ENCODE measurements at regions not wholly inside any gene's neighbourhood (a gene's known extent, or its start where the extent isn't known, plus 50 kb on each side); places are given as distances from the start of the nearest gene placed in this dataset.

DNA sequence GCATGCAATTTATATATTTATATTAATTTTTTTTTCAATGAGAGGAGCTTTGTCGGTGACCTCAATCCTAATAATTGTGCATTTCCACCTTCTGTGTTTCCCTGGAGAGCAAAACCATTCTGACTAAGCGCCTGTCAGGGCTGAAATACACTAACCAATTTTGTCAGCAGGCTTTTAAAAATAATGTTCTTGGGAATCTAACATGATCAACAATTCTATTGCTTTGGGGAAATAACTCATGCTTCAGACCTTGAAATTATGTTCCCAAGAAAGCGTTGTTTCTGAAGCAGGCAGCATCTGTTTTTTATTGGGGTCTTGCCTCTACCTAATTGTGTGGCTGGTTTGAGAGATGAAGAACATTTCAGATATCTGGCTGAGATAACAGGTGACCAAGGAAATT lies 129.1 kb upstream of the ALKAL2 start:
- Histone ChIP-seq H3K4me1 (no peaks in the 10 kb centered on the region), H3K4me3 (no peak overlapping the region), H3K27me3 (no peaks in the 10 kb centered on the region), H3K9me3 (no peaks in the 10 kb centered on the region), H3K36me3 (replicated peaks in 1 of 2; ENCODE audit: insufficient read depth in 1 of 2, low read depth in 2 of 2) (no peaks in the 10 kb centered on the region), H3K27ac (no peak overlapping the region)
- no peak for ATAC-seq
- 84 to 86% methylated on average over 3 of the region's 3 CpGs for WGBS, 2 donors
- no peak for DNase-seq
- intact Hi-C loops (cut with DNase I) = no loop called here
- TF ChIP-seq POLR2A (IDR thresholded peaks at IDR 0.05) = no peak
- TF ChIP-seq, protein P1, sequence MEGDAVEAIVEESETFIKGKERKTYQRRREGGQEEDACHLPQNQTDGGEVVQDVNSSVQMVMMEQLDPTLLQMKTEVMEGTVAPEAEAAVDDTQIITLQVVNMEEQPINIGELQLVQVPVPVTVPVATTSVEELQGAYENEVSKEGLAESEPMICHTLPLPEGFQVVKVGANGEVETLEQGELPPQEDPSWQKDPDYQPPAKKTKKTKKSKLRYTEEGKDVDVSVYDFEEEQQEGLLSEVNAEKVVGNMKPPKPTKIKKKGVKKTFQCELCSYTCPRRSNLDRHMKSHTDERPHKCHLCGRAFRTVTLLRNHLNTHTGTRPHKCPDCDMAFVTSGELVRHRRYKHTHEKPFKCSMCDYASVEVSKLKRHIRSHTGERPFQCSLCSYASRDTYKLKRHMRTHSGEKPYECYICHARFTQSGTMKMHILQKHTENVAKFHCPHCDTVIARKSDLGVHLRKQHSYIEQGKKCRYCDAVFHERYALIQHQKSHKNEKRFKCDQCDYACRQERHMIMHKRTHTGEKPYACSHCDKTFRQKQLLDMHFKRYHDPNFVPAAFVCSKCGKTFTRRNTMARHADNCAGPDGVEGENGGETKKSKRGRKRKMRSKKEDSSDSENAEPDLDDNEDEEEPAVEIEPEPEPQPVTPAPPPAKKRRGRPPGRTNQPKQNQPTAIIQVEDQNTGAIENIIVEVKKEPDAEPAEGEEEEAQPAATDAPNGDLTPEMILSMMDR (IDR thresholded peaks at IDR 0.05) = no peak

DNA sequence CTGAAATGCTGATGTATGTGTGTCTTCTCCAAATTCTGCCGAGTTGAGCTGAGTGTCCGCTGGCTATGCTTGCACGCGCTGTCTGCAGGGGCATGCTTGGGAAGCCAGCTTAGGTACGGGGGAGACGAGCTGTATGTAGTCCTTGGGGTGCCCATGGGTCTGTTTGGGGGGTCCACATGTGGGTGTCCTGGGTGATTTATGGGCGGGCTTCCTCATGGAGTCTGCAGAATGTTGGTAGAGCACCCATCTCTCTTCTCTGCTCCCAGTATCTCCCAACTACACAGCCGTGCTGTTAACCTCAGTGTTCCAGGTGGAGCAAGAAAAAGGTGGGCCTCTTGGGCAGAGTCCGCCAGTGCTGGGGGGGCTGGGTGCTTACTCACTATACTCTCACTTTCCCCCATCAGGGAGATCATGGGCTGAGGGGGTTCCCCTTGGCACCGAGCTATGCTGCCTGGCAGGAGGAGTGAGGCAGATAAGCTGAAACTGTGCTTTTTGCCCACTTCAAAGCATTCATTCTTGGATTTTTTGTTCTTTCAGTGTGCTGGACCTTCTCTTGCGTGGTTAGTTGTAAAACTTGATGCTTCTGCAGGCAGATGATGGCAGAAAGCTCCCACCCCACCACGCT lies 128.2 kb upstream of the ALKAL2 start:
- TF ChIP-seq, protein P1 (IDR thresholded peaks at IDR 0.05) = no peak
- TF ChIP-seq POLR2A (IDR thresholded peaks at IDR 0.05) = no peak
- no peaks in the 10 kb centered on the region for H3K36me3 ChIP-seq (replicated peaks in 1 of 2; ENCODE audit: insufficient read depth in 1 of 2, low read depth in 2 of 2)
- H3K4me1 ChIP-seq = no peaks in the 10 kb centered on the region
- ATAC-seq (no peak), DNase-seq (no peak)
- no peak overlapping the region for H3K27ac ChIP-seq
- no peak overlapping the region for H3K4me3 ChIP-seq
- WGBS, 2 donors = 73 to 79% methylated on average over 12 of the region's 12 CpGs
- intact Hi-C loops (cut with DNase I) = no loop called here
- no peaks in the 10 kb centered on the region for H3K27me3 ChIP-seq
- H3K9me3 ChIP-seq = no peaks in the 10 kb centered on the region

DNA sequence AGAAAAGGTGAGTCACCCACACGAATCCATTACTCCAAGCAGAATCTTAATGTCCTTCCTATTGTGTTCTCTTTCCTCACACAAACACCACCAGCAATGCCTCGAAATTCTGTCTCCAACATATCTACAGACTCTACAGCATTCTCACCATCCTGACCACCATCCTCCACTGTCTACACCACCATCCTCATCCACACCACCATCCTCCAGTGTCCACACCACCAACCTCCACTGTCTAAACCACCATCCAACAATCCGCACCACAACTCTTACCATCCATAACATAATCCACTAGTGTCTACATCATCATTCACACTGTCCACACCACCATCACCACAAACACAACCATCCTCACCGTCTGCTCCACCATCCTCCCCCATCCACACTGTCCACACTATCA lies 121.6 kb upstream of the ALKAL2 start:
- ATAC-seq (no peak), DNase-seq (no peak)
- 70 to 73% methylated on average over 4 of the region's 4 CpGs for WGBS, 2 donors
- H3K4me3 ChIP-seq = no peak overlapping the region
- TF ChIP-seq POLR2A (IDR thresholded peaks at IDR 0.05) = no peak
- TF ChIP-seq, protein P1 (IDR thresholded peaks at IDR 0.05) = no peak
- no peaks in the 10 kb centered on the region for H3K36me3 ChIP-seq (replicated peaks in 1 of 2; ENCODE audit: insufficient read depth in 1 of 2, low read depth in 2 of 2)
- H3K27ac ChIP-seq = no peak overlapping the region
- intact Hi-C loops (cut with DNase I) = no loop called here
- no peaks in the 10 kb centered on the region for H3K27me3 ChIP-seq
- peaks cover 0 to 2% (median 0%) of the 10 kb centered on the region in 3 donors for H3K9me3 ChIP-seq
- H3K4me1 ChIP-seq = no peaks in the 10 kb centered on the region

DNA sequence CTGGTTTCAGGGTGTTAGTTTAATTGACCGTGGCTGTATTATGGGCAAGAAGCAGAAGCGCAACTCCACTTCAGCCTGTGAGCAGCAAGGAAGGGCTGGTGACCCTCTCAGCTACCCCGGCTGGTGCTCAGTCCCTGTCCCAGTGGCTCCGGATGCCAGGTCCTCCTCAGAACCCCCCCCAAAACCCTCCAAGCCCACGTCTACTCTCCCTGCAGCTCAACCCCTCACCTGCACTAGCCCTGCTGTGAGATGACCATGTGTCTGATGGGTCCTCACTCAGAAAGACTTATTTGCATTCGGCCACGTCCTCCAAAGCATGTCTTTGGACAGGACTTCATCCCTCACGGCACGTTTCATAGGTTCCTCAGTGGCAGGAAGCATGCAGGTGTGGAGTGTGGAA lies 119.7 kb upstream of the ALKAL2 start:
- DNase-seq (no peak), ATAC-seq (no peak)
- Histone ChIP-seq H3K27me3 (no peaks in the 10 kb centered on the region), H3K36me3 (replicated peaks in 1 of 2; ENCODE audit: insufficient read depth in 1 of 2, low read depth in 2 of 2) (no peaks in the 10 kb centered on the region), H3K4me1 (no peaks in the 10 kb centered on the region), H3K4me3 (no peak overlapping the region), H3K9me3 (peaks cover 0 to 11% (median 0%) of the 10 kb centered on the region in 3 donors), H3K27ac (no peak overlapping the region)
- intact Hi-C loops (cut with DNase I) = no loop called here
- TF ChIP-seq, protein P1 (IDR thresholded peaks at IDR 0.05) = no peak
- no peak for TF ChIP-seq POLR2A (IDR thresholded peaks at IDR 0.05)
- 45 to 55% methylated on average over 9 of the region's 9 CpGs for WGBS, 2 donors

DNA sequence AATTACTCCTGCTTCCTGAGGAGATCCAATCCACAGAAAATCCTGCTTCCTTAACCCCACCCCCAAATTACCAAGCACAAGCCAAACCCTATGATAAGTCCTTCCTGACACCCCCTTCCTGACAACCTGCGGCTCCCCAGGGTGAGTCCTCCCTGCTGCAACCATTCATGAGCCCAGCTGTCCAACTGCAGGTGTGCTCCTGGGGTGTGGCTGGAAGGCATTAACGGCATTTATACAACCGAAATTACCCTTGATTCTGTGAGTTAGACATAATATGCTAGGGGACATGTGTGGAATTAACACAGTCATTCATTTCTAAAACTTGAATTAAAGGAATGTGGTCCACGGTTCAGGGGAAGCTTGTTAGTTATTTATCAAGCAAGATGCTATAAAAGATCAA lies 119.0 kb upstream of the ALKAL2 start:
- H3K36me3 ChIP-seq (replicated peaks in 1 of 2; ENCODE audit: insufficient read depth in 1 of 2, low read depth in 2 of 2) = no peaks in the 10 kb centered on the region
- H3K27ac ChIP-seq = no peak overlapping the region
- 54 to 67% methylated on average over 4 of the region's 4 CpGs for WGBS, 2 donors
- DNase-seq = no peak
- no peaks in the 10 kb centered on the region for H3K27me3 ChIP-seq
- intact Hi-C loops (cut with DNase I) = no loop called here
- ATAC-seq = no peak
- no peak overlapping the region for H3K4me3 ChIP-seq
- TF ChIP-seq, protein P1 (IDR thresholded peaks at IDR 0.05) = no peak
- TF ChIP-seq POLR2A (IDR thresholded peaks at IDR 0.05) = no peak
- peaks cover 0 to 11% (median 0%) of the 10 kb centered on the region in 3 donors for H3K9me3 ChIP-seq
- no peaks in the 10 kb centered on the region for H3K4me1 ChIP-seq

Data from body of pancreas (tissue), 4 donors.